ENCODE measurements at regions not wholly inside any gene's neighbourhood (a gene's known extent, or its start where the extent isn't known, plus 50 kb on each side); places are given as distances from the start of the nearest gene placed in this dataset.

DNA sequence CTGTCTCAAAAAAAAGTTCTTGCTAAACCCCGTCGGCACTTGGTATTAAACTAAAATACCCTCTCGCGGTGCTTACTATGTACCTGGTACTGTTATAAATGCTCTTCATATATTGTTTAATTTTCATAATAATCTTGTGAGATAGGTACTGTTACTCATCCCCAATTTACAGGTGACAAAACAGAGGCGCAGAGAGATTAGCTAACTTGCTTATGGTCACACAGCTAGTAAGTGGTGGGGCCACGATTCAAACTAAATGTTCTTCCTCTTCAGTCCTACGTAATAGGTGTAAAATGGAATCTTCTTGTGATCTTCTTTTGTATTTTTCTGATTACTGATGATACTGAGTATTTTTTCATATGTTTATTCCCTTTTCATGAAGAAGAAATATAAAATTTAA, 51.3 kb downstream of the TET3 start:
- H3K36me3 ChIP-seq (ENCODE audit: insufficient read depth, low read length) = no peaks in the 10 kb centered on the region
- DNase-seq = no peak
- peaks cover 82% of the 10 kb centered on the region for H3K79me2 ChIP-seq (ENCODE audit: low read length)
- H3K27ac ChIP-seq (ENCODE audit: low read length) = peak overlapping the region; percentile 86
- peaks cover 66% of the 10 kb centered on the region for H3K4me1 ChIP-seq (ENCODE audit: low read length)
- no peaks in the 10 kb centered on the region for H3K27me3 ChIP-seq (ENCODE audit: low read length)
- peak overlapping the region; percentile 67 for H3K4me2 ChIP-seq (ENCODE audit: low read depth, low read length, poor library complexity, severe bottlenecking)
- no peak overlapping the region for H3K4me3 ChIP-seq (ENCODE audit: low read length)
- H3K9me2 ChIP-seq (replicated peaks; ENCODE audit: insufficient read depth, low read length) = no peaks in the 10 kb centered on the region
- peaks cover 24% of the 10 kb centered on the region; the same call in 1 of the 2 replicates for H4K20me1 ChIP-seq (ENCODE audit: insufficient read depth, low read depth, low read length)
- no peak overlapping the region for H3K9ac ChIP-seq (ENCODE audit: low read length)
- H2AFZ ChIP-seq (ENCODE audit: low read length) = no peak overlapping the region
- no peaks in the 10 kb centered on the region for H3K9me3 ChIP-seq (ENCODE audit: low read length)

DNA sequence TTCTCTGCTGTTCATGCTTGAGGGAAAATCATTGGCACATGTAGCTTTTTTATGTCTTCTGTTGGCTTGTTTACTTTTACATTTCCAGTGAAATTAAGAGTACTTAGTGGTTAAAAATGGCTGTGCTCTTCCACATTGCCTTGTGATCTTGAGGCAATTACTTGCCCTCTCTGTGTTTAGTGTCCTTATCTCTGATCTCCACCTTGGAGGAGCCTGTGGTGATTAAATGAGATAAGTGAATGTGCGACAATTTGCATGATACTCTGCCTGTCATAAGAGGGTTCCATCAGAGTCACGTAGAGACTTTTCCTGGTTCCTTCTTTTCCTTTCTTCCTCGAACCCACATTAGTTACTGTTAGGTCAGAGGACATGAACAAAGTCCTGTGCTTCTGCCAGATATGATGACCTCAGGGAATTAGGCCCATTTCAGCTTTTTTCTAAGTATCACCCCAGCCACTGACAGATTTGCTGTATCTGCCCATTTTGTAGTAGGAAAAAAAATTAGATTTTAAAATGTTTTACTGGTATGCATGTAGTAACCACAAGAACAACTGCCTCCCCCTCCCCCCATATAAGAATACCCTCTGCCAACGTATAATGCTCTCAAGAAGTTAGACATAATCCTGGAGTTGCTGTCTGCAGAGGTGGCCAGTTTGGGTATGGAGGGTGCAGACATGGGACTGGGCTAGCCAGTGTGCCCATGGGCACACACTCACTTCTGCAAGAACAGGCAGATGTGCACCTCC, 51.9 kb downstream of the TET3 start:
- Histone ChIP-seq H3K36me3 (ENCODE audit: insufficient read depth, low read length) (no peaks in the 10 kb centered on the region), H3K27ac (ENCODE audit: low read length) (peak overlapping the region; percentile 86), H4K20me1 (ENCODE audit: insufficient read depth, low read depth, low read length) (peaks cover 23% of the 10 kb centered on the region; the same call in 1 of the 2 replicates), H3K4me1 (ENCODE audit: low read length) (peaks cover 60% of the 10 kb centered on the region), H2AFZ (ENCODE audit: low read length) (no peak overlapping the region), H3K27me3 (ENCODE audit: low read length) (no peaks in the 10 kb centered on the region), H3K9me2 (replicated peaks; ENCODE audit: insufficient read depth, low read length) (no peaks in the 10 kb centered on the region), H3K79me2 (ENCODE audit: low read length) (peaks cover 81% of the 10 kb centered on the region), H3K9ac (ENCODE audit: low read length) (peak overlapping the region; percentile 52), H3K9me3 (ENCODE audit: low read length) (no peaks in the 10 kb centered on the region), H3K4me3 (ENCODE audit: low read length) (peak overlapping the region; percentile 25; the same call in 1 of the 2 replicates), H3K4me2 (ENCODE audit: low read depth, low read length, poor library complexity, severe bottlenecking) (peak overlapping the region; percentile 67)
- no peak for DNase-seq

- H3K79me2 ChIP-seq (ENCODE audit: low read length) = peaks cover 82% of the 10 kb centered on the region
- H3K9me3 ChIP-seq (ENCODE audit: low read length) = no peaks in the 10 kb centered on the region
- no peaks in the 10 kb centered on the region for H3K36me3 ChIP-seq (ENCODE audit: insufficient read depth, low read length)
- H3K27me3 ChIP-seq (ENCODE audit: low read length) = no peaks in the 10 kb centered on the region
- DNase-seq = peak; percentile 92
- H3K4me1 ChIP-seq (ENCODE audit: low read length) = peaks cover 52% of the 10 kb centered on the region
- peak overlapping the region; percentile 2; the same call in 1 of the 2 replicates for H2AFZ ChIP-seq (ENCODE audit: low read length)
- peak overlapping the region; percentile 25 for H3K4me3 ChIP-seq (ENCODE audit: low read length)
- H3K9me2 ChIP-seq (replicated peaks; ENCODE audit: insufficient read depth, low read length) = no peaks in the 10 kb centered on the region
- peaks cover 17% of the 10 kb centered on the region; the same call in 1 of the 2 replicates for H4K20me1 ChIP-seq (ENCODE audit: insufficient read depth, low read depth, low read length)
- H3K9ac ChIP-seq (ENCODE audit: low read length) = peak overlapping the region; percentile 52
- H3K27ac ChIP-seq (ENCODE audit: low read length) = peak overlapping the region; percentile 86
- peak overlapping the region; percentile 67 for H3K4me2 ChIP-seq (ENCODE audit: low read depth, low read length, poor library complexity, severe bottlenecking)
These were observed 52.7 kb downstream of the TET3 start for GRCh38 chr2:74037379-74037860.

GRCh38 chr2:74039611-74040010, 54.9 kb downstream of the TET3 start:
- Histone ChIP-seq H3K79me2 (ENCODE audit: low read length) (peaks cover 81% of the 10 kb centered on the region), H3K9ac (ENCODE audit: low read length) (no peak overlapping the region), H3K36me3 (ENCODE audit: insufficient read depth, low read length) (no peaks in the 10 kb centered on the region), H3K4me1 (ENCODE audit: low read length) (peaks cover 40% of the 10 kb centered on the region), H3K9me3 (ENCODE audit: low read length) (no peaks in the 10 kb centered on the region), H3K27ac (ENCODE audit: low read length) (no peak overlapping the region), H3K4me2 (ENCODE audit: low read depth, low read length, poor library complexity, severe bottlenecking) (no peak overlapping the region), H4K20me1 (ENCODE audit: insufficient read depth, low read depth, low read length) (peaks cover 17% of the 10 kb centered on the region; the same call in 1 of the 2 replicates), H3K4me3 (ENCODE audit: low read length) (no peak overlapping the region), H3K9me2 (replicated peaks; ENCODE audit: insufficient read depth, low read length) (no peaks in the 10 kb centered on the region), H2AFZ (ENCODE audit: low read length) (no peak overlapping the region), H3K27me3 (ENCODE audit: low read length) (no peaks in the 10 kb centered on the region)
- no peak for DNase-seq

- Histone ChIP-seq H3K36me3 (ENCODE audit: insufficient read depth, low read length) (no peaks in the 10 kb centered on the region), H2AFZ (ENCODE audit: low read length) (no peak overlapping the region), H3K9me3 (ENCODE audit: low read length) (no peaks in the 10 kb centered on the region), H4K20me1 (ENCODE audit: insufficient read depth, low read depth, low read length) (peaks cover 17% of the 10 kb centered on the region; the same call in 1 of the 2 replicates), H3K79me2 (ENCODE audit: low read length) (peaks cover 94% of the 10 kb centered on the region), H3K4me3 (ENCODE audit: low read length) (no peak overlapping the region), H3K9ac (ENCODE audit: low read length) (no peak overlapping the region), H3K9me2 (replicated peaks; ENCODE audit: insufficient read depth, low read length) (no peaks in the 10 kb centered on the region), H3K27ac (ENCODE audit: low read length) (no peak overlapping the region), H3K27me3 (ENCODE audit: low read length) (no peaks in the 10 kb centered on the region), H3K4me2 (ENCODE audit: low read depth, low read length, poor library complexity, severe bottlenecking) (no peak overlapping the region), H3K4me1 (ENCODE audit: low read length) (peaks cover 35% of the 10 kb centered on the region)
- DNase-seq = no peak
These were observed 56.5 kb downstream of the TET3 start for GRCh38 chr2:74041182-74041581.

GRCh38 chr2:74041726-74042125, 57.0 kb downstream of the TET3 start:
- Histone ChIP-seq H3K4me2 (ENCODE audit: low read depth, low read length, poor library complexity, severe bottlenecking) (no peak overlapping the region), H3K9me3 (ENCODE audit: low read length) (no peaks in the 10 kb centered on the region), H3K9me2 (replicated peaks; ENCODE audit: insufficient read depth, low read length) (no peaks in the 10 kb centered on the region), H3K4me3 (ENCODE audit: low read length) (no peak overlapping the region), H4K20me1 (ENCODE audit: insufficient read depth, low read depth, low read length) (peaks cover 17% of the 10 kb centered on the region; the same call in 1 of the 2 replicates), H2AFZ (ENCODE audit: low read length) (no peak overlapping the region), H3K79me2 (ENCODE audit: low read length) (peaks cover 89% of the 10 kb centered on the region), H3K4me1 (ENCODE audit: low read length) (peaks cover 30% of the 10 kb centered on the region), H3K36me3 (ENCODE audit: insufficient read depth, low read length) (no peaks in the 10 kb centered on the region), H3K9ac (ENCODE audit: low read length) (no peak overlapping the region), H3K27ac (ENCODE audit: low read length) (no peak overlapping the region), H3K27me3 (ENCODE audit: low read length) (no peaks in the 10 kb centered on the region)
- DNase-seq = no peak

DNA sequence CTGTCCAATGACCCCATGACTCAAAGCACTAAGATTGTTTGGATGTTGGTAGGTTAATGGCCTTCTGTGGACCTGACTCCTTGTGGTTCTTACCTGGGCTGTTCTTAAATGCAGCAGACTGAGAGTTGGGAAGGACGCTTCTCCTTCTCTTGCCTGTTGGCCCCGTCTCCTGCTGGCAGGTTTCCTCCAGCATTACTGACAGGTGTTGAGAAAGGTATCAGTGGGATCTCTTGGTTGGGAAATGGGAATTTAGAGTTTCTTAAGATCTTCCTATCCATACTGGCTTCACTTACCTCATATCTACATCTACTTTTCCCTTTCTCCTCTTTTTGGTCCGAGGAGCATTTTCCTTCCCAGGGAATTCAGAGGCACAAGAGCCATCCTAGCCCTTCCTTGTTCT, 57.9 kb downstream of the TET3 start:
- H4K20me1 ChIP-seq (ENCODE audit: insufficient read depth, low read depth, low read length) = peaks cover 17% of the 10 kb centered on the region; the same call in 1 of the 2 replicates
- H3K9me2 ChIP-seq (replicated peaks; ENCODE audit: insufficient read depth, low read length) = no peaks in the 10 kb centered on the region
- H3K36me3 ChIP-seq (ENCODE audit: insufficient read depth, low read length) = no peaks in the 10 kb centered on the region
- no peak overlapping the region for H3K4me3 ChIP-seq (ENCODE audit: low read length)
- H2AFZ ChIP-seq (ENCODE audit: low read length) = no peak overlapping the region
- H3K27ac ChIP-seq (ENCODE audit: low read length) = no peak overlapping the region
- no peak for DNase-seq
- peaks cover 83% of the 10 kb centered on the region for H3K79me2 ChIP-seq (ENCODE audit: low read length)
- H3K4me2 ChIP-seq (ENCODE audit: low read depth, low read length, poor library complexity, severe bottlenecking) = no peak overlapping the region
- no peaks in the 10 kb centered on the region for H3K9me3 ChIP-seq (ENCODE audit: low read length)
- H3K9ac ChIP-seq (ENCODE audit: low read length) = no peak overlapping the region
- H3K4me1 ChIP-seq (ENCODE audit: low read length) = peaks cover 21% of the 10 kb centered on the region
- no peaks in the 10 kb centered on the region for H3K27me3 ChIP-seq (ENCODE audit: low read length)

DNA sequence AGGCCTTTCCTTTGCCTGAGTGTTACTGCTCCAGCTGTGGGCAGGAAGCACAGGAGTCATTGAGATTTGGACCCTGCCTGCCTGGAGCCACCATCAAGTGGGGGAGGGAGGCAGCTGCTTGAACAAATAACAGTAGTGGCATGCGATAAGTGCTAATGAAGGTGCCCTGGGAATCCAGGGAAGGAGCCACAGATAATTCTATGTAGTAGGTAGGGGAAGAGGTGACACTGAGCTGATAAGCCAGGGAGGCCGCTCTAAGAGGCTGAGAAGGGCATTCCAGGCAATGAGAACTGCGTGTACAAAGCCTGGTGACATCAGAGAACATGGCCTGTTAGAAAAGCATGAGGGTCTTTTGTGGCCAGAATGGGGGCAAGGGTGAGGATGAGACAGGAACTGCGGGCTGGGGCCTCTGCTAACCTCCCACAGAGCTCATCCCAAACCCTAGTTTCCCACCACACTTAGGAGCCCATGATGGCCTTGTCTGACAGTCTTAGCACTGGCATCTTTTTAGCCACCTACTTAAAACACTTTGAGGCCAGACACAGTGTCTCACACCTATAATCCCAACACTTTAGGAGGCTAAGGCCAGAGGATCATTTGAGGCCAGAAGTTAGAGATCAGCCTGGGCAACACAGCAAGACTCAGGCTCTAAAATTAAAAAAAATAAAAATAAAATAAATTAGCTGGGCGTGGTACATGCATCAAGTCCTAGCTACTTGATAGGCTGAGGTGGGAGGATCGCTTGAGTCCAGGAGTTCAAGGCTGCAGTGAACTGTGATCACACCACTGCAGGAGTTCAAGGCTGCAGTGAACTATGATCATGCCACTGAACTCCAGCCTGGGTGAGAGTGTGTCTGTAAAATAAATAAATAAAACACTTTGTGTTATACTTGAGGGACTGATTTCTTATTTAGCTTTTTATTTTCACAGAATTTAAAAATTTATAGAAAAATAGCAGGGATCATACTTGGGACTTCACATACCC, 58.9 kb downstream of the TET3 start:
- no peak overlapping the region for H3K9ac ChIP-seq (ENCODE audit: low read length)
- no peaks in the 10 kb centered on the region for H3K9me2 ChIP-seq (replicated peaks; ENCODE audit: insufficient read depth, low read length)
- peaks cover 7% of the 10 kb centered on the region; the same call in 1 of the 2 replicates for H4K20me1 ChIP-seq (ENCODE audit: insufficient read depth, low read depth, low read length)
- no peaks in the 10 kb centered on the region for H3K36me3 ChIP-seq (ENCODE audit: insufficient read depth, low read length)
- H3K4me1 ChIP-seq (ENCODE audit: low read length) = peaks cover 11% of the 10 kb centered on the region
- H3K9me3 ChIP-seq (ENCODE audit: low read length) = no peaks in the 10 kb centered on the region
- H3K4me3 ChIP-seq (ENCODE audit: low read length) = no peak overlapping the region
- DNase-seq = no peak
- H2AFZ ChIP-seq (ENCODE audit: low read length) = no peak overlapping the region
- H3K79me2 ChIP-seq (ENCODE audit: low read length) = peaks cover 77% of the 10 kb centered on the region
- H3K4me2 ChIP-seq (ENCODE audit: low read depth, low read length, poor library complexity, severe bottlenecking) = no peak overlapping the region
- H3K27me3 ChIP-seq (ENCODE audit: low read length) = no peaks in the 10 kb centered on the region
- no peak overlapping the region for H3K27ac ChIP-seq (ENCODE audit: low read length)
